AG10803 (cell line): ENCODE measurements at regions not wholly inside any gene's neighbourhood (a gene's known extent, or its start where the extent isn't known, plus 50 kb on each side); places are given as distances from the start of the nearest gene placed in this dataset.

Experiments
- DNase-seq: peaks from one replicate; pipeline ENCODE4 v3.0.0; 2010; ENCODE audit warnings: low read depth
- H3K4me3 ChIP-seq: 2 replicates; pipeline ENCODE4 v1.5.1; 2011; ENCODE audit warnings: mild to moderate bottlenecking, low read length, control low read depth
- CTCF ChIP-seq: conservative IDR thresholded peaks from 2 replicates; pipeline ENCODE4 v1.5.1; 2011; ENCODE audit warnings: mild to moderate bottlenecking, low read length, control low read depth, inconsistent platforms

- peak; percentile 31 for DNase-seq
- TF ChIP-seq CTCF, result no peak
- H3K4me3 ChIP-seq, result no peak overlapping the region
Measured at GRCh38 chr5:54804086-54804485, 181.3 kb downstream of the ESM1 start.

- no peak for TF ChIP-seq CTCF
Measured at GRCh38 chr5:54803471-54804011, 181.9 kb downstream of the ESM1 start.

GRCh38 chr5:54799645-54800044, 185.7 kb downstream of the ESM1 start:
- no peak overlapping the region for H3K4me3 ChIP-seq
- TF ChIP-seq CTCF, result no peak
- DNase-seq, result no peak

More at GRCh38 chr5:54803471-54804011, 181.9 kb downstream of the ESM1 start:
- DNase-seq, result peak; percentile 82
- H3K4me3 ChIP-seq, result no peak overlapping the region

- no peak for TF ChIP-seq CTCF
- DNase-seq, result no peak
- no peak overlapping the region for H3K4me3 ChIP-seq
Measured at GRCh38 chr5:54795777-54796176, 189.6 kb downstream of the ESM1 start.

- no peak for TF ChIP-seq CTCF
- DNase-seq, result no peak
- H3K4me3 ChIP-seq, result no peak overlapping the region
Measured at GRCh38 chr5:54795284-54795683, 190.1 kb downstream of the ESM1 start.

- no peak overlapping the region for H3K4me3 ChIP-seq
- DNase-seq, result no peak
- no peak for TF ChIP-seq CTCF
Measured at GRCh38 chr5:54794135-54794975, 191.0 kb downstream of the ESM1 start.

- no peak for TF ChIP-seq CTCF
- peak; percentile 77 for DNase-seq
- H3K4me3 ChIP-seq, result no peak overlapping the region
Measured at GRCh38 chr5:54793468-54794134, 191.8 kb downstream of the ESM1 start.
